K562 (cell line): ENCODE measurements at regions not wholly inside any gene's neighbourhood (a gene's known extent, or its start where the extent isn't known, plus 50 kb on each side); places are given as distances from the start of the nearest gene placed in this dataset.

Experiments
- ARID3B ChIP-seq: fragments of 250-450 bp; sonication (Bioruptor Pico); IDR thresholded peaks from 2 replicates; pipeline ENCODE4 v1.4.0; 2020; ENCODE audit warnings: borderline replicate concordance
- CBX8 ChIP-seq: fragments of 200-600 bp; sonication (generic); IDR thresholded peaks from 2 replicates; pipeline ENCODE4 v1.6.1; 2012; ENCODE audit warnings: borderline replicate concordance, mixed run types, low read depth, mild to moderate bottlenecking, moderate library complexity, mixed read lengths, low read length, control low read depth, inconsistent platforms; ENCODE audit not compliant: poor library complexity, severe bottlenecking; ENCODE audit errors: extremely low read depth
- E2F6 ChIP-seq, 2 experiments: IDR thresholded peaks; 2 replicates each; pipeline ENCODE4 v1.6.1; 2011; ENCODE audit warnings: borderline replicate concordance in 1 of 2, control low read depth in 1 of 2, low read depth in 1 of 2, low read length in 1 of 2, mild to moderate bottlenecking in 1 of 2, mixed read lengths in 1 of 2, moderate library complexity in 1 of 2; ENCODE audit not compliant: insufficient read depth in 1 of 2, insufficient read length in 1 of 2, poor library complexity in 1 of 2, severe bottlenecking in 1 of 2; ENCODE audit errors: extremely low read depth in 1 of 2
- EZH2 ChIP-seq: IDR thresholded peaks from 2 replicates; pipeline ENCODE4 v1.6.1; 2012; ENCODE audit warnings: low read depth, mild to moderate bottlenecking, inconsistent platforms, low read length, borderline replicate concordance
- HMBOX1 ChIP-seq: sonication (generic); IDR thresholded peaks from 2 replicates; pipeline ENCODE4 v1.6.1; 2016
- MAFK ChIP-seq: IDR thresholded peaks from 2 replicates; pipeline ENCODE4 v1.6.1; 2011; ENCODE audit warnings: low read length, improper control_type of control experiment
- MAX ChIP-seq: sonication (generic); formaldehyde crosslinking; IDR thresholded peaks from 2 replicates; pipeline ENCODE4 v1.9.0; 2022; ENCODE audit warnings: mild to moderate bottlenecking, missing genetic modification reagents
- NFYB ChIP-seq: IDR thresholded peaks from 2 replicates; pipeline ENCODE4 v1.6.1; 2011; ENCODE audit warnings: mild to moderate bottlenecking, moderate library complexity; ENCODE audit not compliant: insufficient read length; ENCODE audit errors: extremely low read depth
- POLR2A ChIP-seq: fragments of 450-650 bp; conservative IDR thresholded peaks from 2 replicates; pipeline ENCODE4 v1.6.1; 2016
- RAD51 ChIP-seq: fragments of 450-650 bp; IDR thresholded peaks from 2 replicates; pipeline ENCODE4 v1.7.1; 2016; ENCODE audit warnings: low read depth, mild to moderate bottlenecking, borderline replicate concordance
- REST ChIP-seq, 2 experiments: fragments of 450-650 bp; formaldehyde crosslinking in 1 of 2; IDR thresholded peaks; 2 replicates each; pipeline versions ENCODE4 v1.4.0 to v1.6.1; 2014 to 2020; ENCODE audit warnings: mild to moderate bottlenecking in 2 of 2, borderline replicate concordance in 1 of 2, low read depth in 1 of 2
- RREB1 ChIP-seq: fragments of 250-450 bp; sonication (Bioruptor Pico); IDR thresholded peaks from 2 replicates; pipeline ENCODE4 v1.4.0; 2020
- SAFB ChIP-seq: fragments of 200-400 bp; formaldehyde crosslinking; IDR thresholded peaks from 2 replicates; pipeline ENCODE4 v1.6.1; 2017; ENCODE audit warnings: low read depth, low read length, borderline replicate concordance
- ZNF24 ChIP-seq: fragments of 450-650 bp; IDR thresholded peaks from 2 replicates; pipeline ENCODE4 v1.6.1; 2016

- no peak for TF ChIP-seq NFYB
- TF ChIP-seq MAFK: no peak
- no peak for TF ChIP-seq EZH2
- no peak for TF ChIP-seq POLR2A
- TF ChIP-seq ZNF24: no peak
- TF ChIP-seq HMBOX1: no peak
- no peak for TF ChIP-seq RAD51
- no peak for TF ChIP-seq REST (IDR thresholded peaks at IDR 0.05; ENCODE audit: borderline replicate concordance)
- no peak for TF ChIP-seq REST (CRISPR knock-in tag; IDR thresholded peaks at IDR 0.05; ENCODE audit: low read depth)
- no peak for TF ChIP-seq ARID3B (CRISPR knock-in tag)
- no peak for TF ChIP-seq SAFB
- no peak for TF ChIP-seq RREB1 (CRISPR knock-in tag)
- no peak for TF ChIP-seq MAX (CRISPR knock-in tag)
- TF ChIP-seq E2F6 (IDR thresholded peaks at IDR 0.05; ENCODE audit: borderline replicate concordance in 1 of 2, extremely low read depth in 1 of 2, insufficient read depth in 1 of 2, insufficient read length in 1 of 2, low read depth in 1 of 2, low read length in 1 of 2, poor library complexity in 1 of 2, severe bottlenecking in 1 of 2): no peak
- TF ChIP-seq CBX8: no peak
Observed at GRCh38 chr2:16972276-16972675, 306.6 kb upstream of the CYRIA start.
